ENCODE measurements at regions not wholly inside any gene's neighbourhood (a gene's known extent, or its start where the extent isn't known, plus 50 kb on each side); places are given as distances from the start of the nearest gene placed in this dataset.

- no peak for TF ChIP-seq KLF10 (tag by site-specific recombination; IDR thresholded peaks at IDR 0.05)
- no peak for TF ChIP-seq SP2 (tag by site-specific recombination; IDR thresholded peaks at IDR 0.05)
- TF ChIP-seq ZSCAN4 (tag by site-specific recombination; IDR thresholded peaks at IDR 0.05) = no peak
- TF ChIP-seq ZNF707 (tag by site-specific recombination; IDR thresholded peaks at IDR 0.05) = no peak
These were observed 799.3 kb upstream of the ACO1 start (continued) for GRCh38 chr9:31585158-31585557.

- ChIA-PET CTCF (no interaction called here), POLR2A (no interaction called here)
- no peaks in the 10 kb centered on the region for H3K36me3 ChIP-seq (ENCODE audit: control insufficient read depth in 2 of 2, insufficient read depth in 1 of 2, low read length in 2 of 2)
- TF ChIP-seq ZNF23 (tag by site-specific recombination; IDR thresholded peaks at IDR 0.05; ENCODE audit: borderline replicate concordance) (no peak), ZNF398 (tag by site-specific recombination; IDR thresholded peaks at IDR 0.05) (no peak), ZNF335 (tag by site-specific recombination; conservative IDR thresholded peaks at IDR 0.05) (no peak)
- H3K27ac ChIP-seq (ENCODE audit: extremely low read depth, low read depth, low read length) = no peak overlapping the region
- H3K4me1 ChIP-seq (ENCODE audit: control insufficient read depth, insufficient read depth, low read length) = no peaks in the 10 kb centered on the region
- H3K9me3 ChIP-seq (ENCODE audit: control insufficient read depth, insufficient read depth, low read depth, low read length) = no peaks in the 10 kb centered on the region
- H3K4me3 ChIP-seq (ENCODE audit: low read depth, low read length) = no peak overlapping the region
These were observed 797.3 kb upstream of the ACO1 start for GRCh38 chr9:31587146-31587545.

- Histone ChIP-seq H3K36me3 (ENCODE audit: control insufficient read depth in 2 of 2, insufficient read depth in 1 of 2, low read length in 2 of 2) (no peaks in the 10 kb centered on the region), H3K4me3 (ENCODE audit: low read depth, low read length) (no peak overlapping the region), H3K27ac (ENCODE audit: extremely low read depth, low read depth, low read length) (no peak overlapping the region), H3K9me3 (ENCODE audit: control insufficient read depth, insufficient read depth, low read depth, low read length) (no peaks in the 10 kb centered on the region), H3K4me1 (ENCODE audit: control insufficient read depth, insufficient read depth, low read length) (no peaks in the 10 kb centered on the region)
- ChIA-PET POLR2A (no interaction called here), CTCF (no interaction called here)
- no peak for TF ChIP-seq ZFHX2 (tag by site-specific recombination; conservative IDR thresholded peaks at IDR 0.05)
- TF ChIP-seq HIC1 (tag by site-specific recombination; IDR thresholded peaks at IDR 0.05) = no peak
These were observed 796.4 kb upstream of the ACO1 start for GRCh38 chr9:31588006-31588405.

GRCh38 chr9:31588756-31589155 is 795.7 kb upstream of the ACO1 start:
- ChIA-PET POLR2A (no interaction called here), CTCF (no interaction called here)
- Histone ChIP-seq H3K36me3 (ENCODE audit: control insufficient read depth in 2 of 2, insufficient read depth in 1 of 2, low read length in 2 of 2) (no peaks in the 10 kb centered on the region), H3K9me3 (ENCODE audit: control insufficient read depth, insufficient read depth, low read depth, low read length) (no peaks in the 10 kb centered on the region), H3K4me1 (ENCODE audit: control insufficient read depth, insufficient read depth, low read length) (no peaks in the 10 kb centered on the region), H3K27ac (ENCODE audit: extremely low read depth, low read depth, low read length) (no peak overlapping the region), H3K4me3 (ENCODE audit: low read depth, low read length) (no peak overlapping the region)
- TF ChIP-seq ZNF777 (tag by site-specific recombination; IDR thresholded peaks at IDR 0.05; ENCODE audit: borderline replicate concordance) (no peak), PRDM4 (tag by site-specific recombination; IDR thresholded peaks at IDR 0.05) (no peak), ZEB2 (tag by site-specific recombination; IDR thresholded peaks at IDR 0.05) (no peak), ELK4 (IDR thresholded peaks at IDR 0.05; ENCODE audit: borderline replicate concordance, low read depth, low read length) (no peak), ZSCAN16 (tag by site-specific recombination; IDR thresholded peaks at IDR 0.05) (no peak), ZNF157 (tag by site-specific recombination; IDR thresholded peaks at IDR 0.05) (no peak), ZNF843 (tag by site-specific recombination; IDR thresholded peaks at IDR 0.05) (no peak), ZNF280D (tag by site-specific recombination; IDR thresholded peaks at IDR 0.05) (no peak), ZNF596 (tag by site-specific recombination; IDR thresholded peaks at IDR 0.05) (no peak), ZFHX2 (tag by site-specific recombination; conservative IDR thresholded peaks at IDR 0.05) (no peak)

All from HEK293 (cell line).